Peyer's patch (tissue), 4 donors: ENCODE measurements at regions not wholly inside any gene's neighbourhood (a gene's known extent, or its start where the extent isn't known, plus 50 kb on each side); places are given as distances from the start of the nearest gene placed in this dataset.

Experiments used
- DNase-seq, 3 donors: peaks; one replicate each; pipeline ENCODE4 v3.0.0-alpha.2; 2017 to 2019
- H3K27ac ChIP-seq, 4 donors: fragments of 200-600 bp; sonication (generic); one replicate each; pipeline ENCODE4 v1.5.1; 2016 to 2019
- H3K27me3 ChIP-seq, 2 donors: fragments of 200-600 bp; sonication (generic); one replicate each; pipeline ENCODE4 v1.5.1; 2019
- H3K36me3 ChIP-seq, 3 donors: fragments of 200-600 bp; sonication (generic); one replicate each; pipeline ENCODE4 v1.5.1; 2016 to 2019
- H3K4me1 ChIP-seq, 4 donors: fragments of 200-600 bp; sonication (generic); one replicate each; pipeline ENCODE4 v1.5.1; 2016 to 2019
- H3K4me3 ChIP-seq, 4 donors: fragments of 200-600 bp; sonication (generic); 1 replicate in 3 of 4; 2 replicates in 1 of 4; pipeline ENCODE4 v1.5.1; 2016 to 2019; ENCODE audit warnings: mild to moderate bottlenecking in 1 of 4
- H3K9me3 ChIP-seq, 4 donors: fragments of 200-600 bp; sonication (generic); one replicate each; pipeline ENCODE4 v1.5.1; 2016 to 2019; ENCODE audit warnings: mild to moderate bottlenecking in 1 of 4
- POLR2A ChIP-seq, 2 donors: fragments of 450-650 bp; IDR thresholded peaks; one replicate each; pipeline ENCODE4 v1.5.1; 2017; ENCODE audit warnings: antibody characterized with exemption in 2 of 2, mild to moderate bottlenecking in 2 of 2, moderate library complexity in 2 of 2
- TF ChIP-seq, protein P1 (sequence below), 6 experiments: fragments of 450-650 bp in 4 of 6; fragments of 200-600 bp in 2 of 6; sonication (generic) in 1 of 6; IDR thresholded peaks; one replicate each; pipeline ENCODE4 v1.5.1; 2017 to 2019; ENCODE audit warnings: antibody characterized with exemption in 6 of 6, mild to moderate bottlenecking in 3 of 6, moderate library complexity in 1 of 6

DNA sequence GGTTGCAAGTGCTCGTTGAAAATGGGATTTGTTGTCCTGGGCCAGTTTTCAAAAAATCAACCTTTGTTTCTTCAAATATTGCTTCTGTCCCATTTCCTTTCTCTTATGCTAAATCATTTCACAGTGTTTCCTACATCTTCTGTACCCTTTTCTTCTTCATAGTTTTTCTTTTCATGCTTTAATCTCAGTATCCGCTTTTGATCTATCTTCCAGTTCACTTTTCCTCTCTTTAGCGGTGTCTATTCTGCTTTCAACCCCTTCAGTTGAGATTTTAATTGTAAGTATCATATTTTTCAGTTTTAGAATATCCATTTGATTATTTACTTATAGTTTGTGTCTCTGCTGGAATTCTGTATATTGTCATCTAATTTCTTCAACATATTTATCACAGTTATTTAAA, 311.7 kb upstream of the TPM1 start:
- no peak for DNase-seq
- Histone ChIP-seq H3K27ac (no peak overlapping the region), H3K27me3 (no peaks in the 10 kb centered on the region), H3K4me1 (no peaks in the 10 kb centered on the region), H3K4me3 (no peak overlapping the region), H3K9me3 (no peaks in the 10 kb centered on the region), H3K36me3 (peaks cover 0 to 14% (median 0%) of the 10 kb centered on the region in 3 donors)
- TF ChIP-seq, protein P1, sequence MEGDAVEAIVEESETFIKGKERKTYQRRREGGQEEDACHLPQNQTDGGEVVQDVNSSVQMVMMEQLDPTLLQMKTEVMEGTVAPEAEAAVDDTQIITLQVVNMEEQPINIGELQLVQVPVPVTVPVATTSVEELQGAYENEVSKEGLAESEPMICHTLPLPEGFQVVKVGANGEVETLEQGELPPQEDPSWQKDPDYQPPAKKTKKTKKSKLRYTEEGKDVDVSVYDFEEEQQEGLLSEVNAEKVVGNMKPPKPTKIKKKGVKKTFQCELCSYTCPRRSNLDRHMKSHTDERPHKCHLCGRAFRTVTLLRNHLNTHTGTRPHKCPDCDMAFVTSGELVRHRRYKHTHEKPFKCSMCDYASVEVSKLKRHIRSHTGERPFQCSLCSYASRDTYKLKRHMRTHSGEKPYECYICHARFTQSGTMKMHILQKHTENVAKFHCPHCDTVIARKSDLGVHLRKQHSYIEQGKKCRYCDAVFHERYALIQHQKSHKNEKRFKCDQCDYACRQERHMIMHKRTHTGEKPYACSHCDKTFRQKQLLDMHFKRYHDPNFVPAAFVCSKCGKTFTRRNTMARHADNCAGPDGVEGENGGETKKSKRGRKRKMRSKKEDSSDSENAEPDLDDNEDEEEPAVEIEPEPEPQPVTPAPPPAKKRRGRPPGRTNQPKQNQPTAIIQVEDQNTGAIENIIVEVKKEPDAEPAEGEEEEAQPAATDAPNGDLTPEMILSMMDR (IDR thresholded peaks at IDR 0.05), result no peak
- TF ChIP-seq POLR2A (IDR thresholded peaks at IDR 0.05), result no peak

GRCh38 chr15:62732078-62732477, 310.5 kb upstream of the TPM1 start:
- Histone ChIP-seq H3K27ac (no peak overlapping the region), H3K36me3 (peaks cover 0 to 10% (median 0%) of the 10 kb centered on the region in 3 donors), H3K4me3 (no peak overlapping the region), H3K27me3 (no peaks in the 10 kb centered on the region), H3K4me1 (no peaks in the 10 kb centered on the region), H3K9me3 (no peaks in the 10 kb centered on the region)
- TF ChIP-seq POLR2A (IDR thresholded peaks at IDR 0.05), result no peak
- TF ChIP-seq, protein P1 (IDR thresholded peaks at IDR 0.05), result no peak
- no peak for DNase-seq

GRCh38 chr15:62734706-62735105, 307.8 kb upstream of the TPM1 start:
- Histone ChIP-seq H3K27me3 (no peaks in the 10 kb centered on the region), H3K4me1 (no peaks in the 10 kb centered on the region), H3K27ac (no peak overlapping the region), H3K9me3 (no peaks in the 10 kb centered on the region), H3K4me3 (no peak overlapping the region), H3K36me3 (peaks cover 0 to 16% (median 0%) of the 10 kb centered on the region in 3 donors)
- DNase-seq, result no peak
- TF ChIP-seq, protein P1 (IDR thresholded peaks at IDR 0.05), result no peak
- no peak for TF ChIP-seq POLR2A (IDR thresholded peaks at IDR 0.05)

GRCh38 chr15:62736756-62737155, 305.8 kb upstream of the TPM1 start:
- no peaks in the 10 kb centered on the region for H3K4me1 ChIP-seq
- no peak overlapping the region for H3K27ac ChIP-seq
- H3K27me3 ChIP-seq, result no peaks in the 10 kb centered on the region
- peaks cover 0 to 11% (median 0%) of the 10 kb centered on the region in 3 donors for H3K36me3 ChIP-seq
- no peak for TF ChIP-seq POLR2A (IDR thresholded peaks at IDR 0.05)
- TF ChIP-seq, protein P1 (IDR thresholded peaks at IDR 0.05), result no peak
- DNase-seq, result no peak
- H3K9me3 ChIP-seq, result no peaks in the 10 kb centered on the region
- no peak overlapping the region for H3K4me3 ChIP-seq

DNA sequence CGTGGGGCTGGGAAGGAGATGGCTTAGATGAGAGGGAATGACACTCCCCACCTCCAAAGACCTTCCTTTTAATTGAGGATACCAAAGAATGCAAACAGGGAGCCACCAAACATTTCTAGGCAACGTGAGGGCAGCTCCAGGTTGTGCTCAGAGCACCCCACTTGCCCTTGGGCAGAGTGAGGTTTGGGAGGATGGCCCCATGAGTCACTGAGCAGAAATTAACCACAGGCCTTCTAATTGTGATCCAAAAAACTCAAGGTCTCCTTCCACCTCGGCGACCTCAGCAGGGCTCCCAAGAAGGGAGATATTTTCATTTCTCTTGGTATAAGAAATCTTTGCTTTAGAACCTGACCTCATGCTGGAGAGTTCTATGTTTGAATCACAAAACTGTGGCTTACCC, 305.0 kb upstream of the TPM1 start:
- H3K27me3 ChIP-seq, result no peaks in the 10 kb centered on the region
- H3K9me3 ChIP-seq, result no peaks in the 10 kb centered on the region
- TF ChIP-seq POLR2A (IDR thresholded peaks at IDR 0.05), result no peak
- TF ChIP-seq, protein P1 (IDR thresholded peaks at IDR 0.05), result no peak
- peaks cover 0 to 11% (median 0%) of the 10 kb centered on the region in 3 donors for H3K36me3 ChIP-seq
- no peak for DNase-seq
- H3K4me3 ChIP-seq, result no peak overlapping the region
- H3K4me1 ChIP-seq, result no peaks in the 10 kb centered on the region
- no peak overlapping the region for H3K27ac ChIP-seq

GRCh38 chr15:62739082-62739481, 303.5 kb upstream of the TPM1 start:
- peaks cover 0 to 11% (median 0%) of the 10 kb centered on the region in 3 donors for H3K36me3 ChIP-seq
- no peaks in the 10 kb centered on the region for H3K27me3 ChIP-seq
- no peaks in the 10 kb centered on the region for H3K4me1 ChIP-seq
- no peaks in the 10 kb centered on the region for H3K9me3 ChIP-seq
- no peak overlapping the region for H3K4me3 ChIP-seq
- H3K27ac ChIP-seq, result no peak overlapping the region
- TF ChIP-seq, protein P1 (IDR thresholded peaks at IDR 0.05), result no peak
- TF ChIP-seq POLR2A (IDR thresholded peaks at IDR 0.05), result no peak
- DNase-seq, result no peak
